Peyer's patch (tissue), 4 donors: ENCODE measurements at regions not wholly inside any gene's neighbourhood (a gene's known extent, or its start where the extent isn't known, plus 50 kb on each side); places are given as distances from the start of the nearest gene placed in this dataset.

Source experiments
- CTCF ChIP-seq, 6 experiments: fragments of 450-650 bp in 4 of 6; fragments of 200-600 bp in 2 of 6; sonication (generic) in 1 of 6; IDR thresholded peaks; one replicate each; pipeline ENCODE4 v1.5.1; 2017 to 2019; ENCODE audit warnings: antibody characterized with exemption in 6 of 6, mild to moderate bottlenecking in 3 of 6, moderate library complexity in 1 of 6
- POLR2A ChIP-seq, 2 donors: fragments of 450-650 bp; IDR thresholded peaks; one replicate each; pipeline ENCODE4 v1.5.1; 2017; ENCODE audit warnings: antibody characterized with exemption in 2 of 2, mild to moderate bottlenecking in 2 of 2, moderate library complexity in 2 of 2

GRCh38 chr3:148420242-148420641 is 277.5 kb upstream of the AGTR1 start:
- TF ChIP-seq CTCF (IDR thresholded peaks at IDR 0.05) (no peak), POLR2A (IDR thresholded peaks at IDR 0.05) (no peak)
